Activated CD4-positive, CD25-positive, alpha-beta regulatory T cell treated with anti-CD3 and anti-CD28 coated beads, Interleukin-2, amount 50 U/mL, for 24 hours (primary cell): ENCODE measurements at regions not wholly inside any gene's neighbourhood (a gene's known extent, or its start where the extent isn't known, plus 50 kb on each side); places are given as distances from the start of the nearest gene placed in this dataset.
"Not testable (repeated sequence)": the region's sequence is repeated elsewhere in the genome, so short reads cannot be mapped to it uniquely, and the experiment has no call there.

ENCODE experiments used
- ATAC-seq, 2 donors: fragments of 150-1000 bp; cut with Tn5 transposase; one replicate each; pipeline ENCODE4 v1.10.0; 2021; ENCODE audit warnings: mild to moderate bottlenecking in 1 of 2, moderate library complexity in 1 of 2

GRCh38 chr12:47610686-47611252 lies 95.1 kb downstream of the RPAP3 start:
- peak; percentile 79 to 85 for ATAC-seq

GRCh38 chr12:47609806-47610205 lies 96.0 kb downstream of the RPAP3 start:
- ATAC-seq, result no peak

- ATAC-seq, result not testable (repeated sequence)
Measured at GRCh38 chr12:47608671-47609070, 97.2 kb downstream of the RPAP3 start.

GRCh38 chr12:47604221-47604873 lies 101.5 kb downstream of the RPAP3 start:
- ATAC-seq, result peak; percentile 80 to 89

GRCh38 chr12:47602949-47603558 lies 102.8 kb downstream of the RPAP3 start:
- no peak for ATAC-seq

GRCh38 chr12:47602325-47602724 lies 103.5 kb downstream of the RPAP3 start:
- ATAC-seq, result no peak

GRCh38 chr12:47601071-47601470 lies 104.8 kb downstream of the RPAP3 start:
- ATAC-seq, result no peak

- no peak for ATAC-seq
Measured at GRCh38 chr12:47591795-47592194, 114.0 kb downstream of the RPAP3 start.

GRCh38 chr12:47591361-47591791 lies 114.5 kb downstream of the RPAP3 start:
- no peak for ATAC-seq

- no peak for ATAC-seq
Measured at GRCh38 chr12:47590771-47591360, 115.0 kb downstream of the RPAP3 start.

- ATAC-seq, result no peak
Measured at GRCh38 chr12:47586952-47587669, 118.7 kb downstream of the RPAP3 start.

- no peak for ATAC-seq
Measured at GRCh38 chr12:47585507-47585906, 120.3 kb downstream of the RPAP3 start.

- no peak for ATAC-seq
Measured at GRCh38 chr12:47578836-47579235, 127.0 kb downstream of the RPAP3 start.

- ATAC-seq, result no peak
Measured at GRCh38 chr12:47577206-47577989, 128.4 kb downstream of the RPAP3 start.

- no peak for ATAC-seq
Measured at GRCh38 chr12:47576289-47576945, 129.4 kb downstream of the RPAP3 start.

GRCh38 chr12:47574252-47575021 lies 131.4 kb downstream of the RPAP3 start:
- peak; percentile 86 to 94 for ATAC-seq

GRCh38 chr12:47573146-47573659 lies 132.6 kb downstream of the RPAP3 start:
- ATAC-seq, result no peak

- ATAC-seq, result no peak
Measured at GRCh38 chr12:47570151-47570550, 135.7 kb downstream of the RPAP3 start.

GRCh38 chr12:47562201-47562600 lies 143.6 kb downstream of the RPAP3 start:
- ATAC-seq, result no peak

GRCh38 chr12:47561746-47562145 lies 144.1 kb downstream of the RPAP3 start:
- peak; percentile 46 to 51 for ATAC-seq

- no peak for ATAC-seq
Measured at GRCh38 chr12:47560415-47560814, 145.4 kb downstream of the RPAP3 start.
